ENCODE measurements at regions not wholly inside any gene's neighbourhood (a gene's known extent, or its start where the extent isn't known, plus 50 kb on each side); places are given as distances from the start of the nearest gene placed in this dataset.

GRCh38 chr2:60675301-60675700 is 80.8 kb upstream of the PAPOLG start:
- no peak for TF ChIP-seq CTCF (tag by site-specific recombination; IDR thresholded peaks at IDR 0.05)
- TF ChIP-seq KLF16 (tag by site-specific recombination; IDR thresholded peaks at IDR 0.05) = no peak
- no peak for TF ChIP-seq ZSCAN16 (tag by site-specific recombination; IDR thresholded peaks at IDR 0.05)

Measured in HEK293 (cell line).